ENCODE measurements at regions not wholly inside any gene's neighbourhood (a gene's known extent, or its start where the extent isn't known, plus 50 kb on each side); places are given as distances from the start of the nearest gene placed in this dataset.

- TF ChIP-seq CTCF (IDR thresholded peaks at IDR 0.05; ENCODE audit: low read length) (no peak), EZH2phosphoT487 (IDR thresholded peaks at IDR 0.05; ENCODE audit: low read length) (no peak), EZH2 (optimal IDR thresholded peaks at IDR 0.05; ENCODE audit: low read depth, low read length) (no peak)
Observed at GRCh38 chr16:59487067-59487466, 753.0 kb upstream of the GOT2 start.
